ENCODE measurements at regions not wholly inside any gene's neighbourhood (a gene's known extent, or its start where the extent isn't known, plus 50 kb on each side); places are given as distances from the start of the nearest gene placed in this dataset.

- no peak for DNase-seq (ENCODE audit: low read depth, low spot score)
Measured at GRCh38 chr18:60554967-60555366, 182.4 kb upstream of the MC4R start.

DNA sequence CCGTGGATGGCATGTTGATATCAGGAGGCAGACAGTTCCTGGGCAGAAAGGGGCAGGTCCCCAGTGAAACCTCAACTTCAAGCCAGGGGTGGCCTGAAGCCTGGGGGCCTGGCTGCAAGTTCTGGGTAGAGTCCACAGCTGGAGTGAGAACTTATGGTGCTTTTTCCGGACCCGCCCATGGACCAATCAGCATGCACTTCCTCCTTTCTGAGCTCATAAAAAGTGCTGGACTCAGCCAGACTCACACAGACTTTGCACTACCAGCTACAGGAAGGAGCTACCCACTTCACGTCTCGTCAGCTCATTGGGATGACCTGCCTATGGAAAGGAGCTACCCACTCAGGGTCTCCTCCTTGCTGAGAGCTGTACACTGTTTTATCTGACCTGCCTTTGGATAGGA, 183.1 kb upstream of the MC4R start:
- DNase-seq (ENCODE audit: low read depth, low spot score), result no peak

- no peak for DNase-seq (ENCODE audit: low read depth, low spot score)
Measured at GRCh38 chr18:60556326-60556725, 183.8 kb upstream of the MC4R start.

GRCh38 chr18:60560071-60560470, 187.5 kb upstream of the MC4R start:
- DNase-seq (ENCODE audit: low read depth, low spot score), result no peak

- no peak for DNase-seq (ENCODE audit: low read depth, low spot score)
Measured at GRCh38 chr18:60563082-60563481, 190.5 kb upstream of the MC4R start.

GRCh38 chr18:60568220-60568619, 195.6 kb upstream of the MC4R start:
- no peak for DNase-seq (ENCODE audit: low read depth, low spot score)

DNA sequence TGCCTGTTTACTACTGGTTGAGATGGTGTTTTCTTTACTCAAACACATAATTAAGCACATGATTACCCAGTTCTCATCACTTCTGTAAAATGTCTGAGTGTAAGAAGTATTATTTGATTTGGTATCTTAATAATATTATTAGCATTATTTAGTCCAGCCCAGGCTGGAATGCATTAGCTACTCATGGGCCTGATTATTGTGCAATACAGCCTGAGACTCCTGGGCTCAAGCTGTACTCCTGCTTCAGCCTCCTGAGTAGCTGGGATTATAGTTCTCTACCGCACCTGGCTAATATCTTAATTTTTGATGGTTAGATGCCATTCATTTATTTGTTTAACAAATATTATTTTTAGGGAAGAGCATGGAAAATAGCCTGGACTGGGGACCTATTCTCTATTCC, 197.6 kb upstream of the MC4R start:
- no peak for DNase-seq (ENCODE audit: low read depth, low spot score)

DNA sequence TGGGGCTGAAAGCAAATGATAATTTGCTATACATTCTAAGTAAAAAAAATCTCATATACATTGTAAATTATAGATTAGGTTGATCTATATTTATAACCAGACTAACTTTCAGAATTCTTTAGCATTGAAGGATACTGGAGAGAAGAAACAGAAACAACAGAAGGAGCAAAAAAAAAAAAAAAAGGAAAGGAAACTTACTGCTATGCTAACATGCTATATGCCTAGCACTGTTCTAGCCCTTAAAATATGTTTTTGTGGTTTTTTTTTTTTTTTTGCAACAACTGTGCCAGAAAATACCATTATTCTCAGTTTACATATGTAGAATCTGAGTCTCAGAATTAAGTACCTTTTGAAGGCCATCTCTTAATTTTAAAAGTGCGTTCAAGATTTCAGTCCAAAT, 204.9 kb upstream of the MC4R start:
- DNase-seq (ENCODE audit: low read depth, low spot score), result no peak

DNA sequence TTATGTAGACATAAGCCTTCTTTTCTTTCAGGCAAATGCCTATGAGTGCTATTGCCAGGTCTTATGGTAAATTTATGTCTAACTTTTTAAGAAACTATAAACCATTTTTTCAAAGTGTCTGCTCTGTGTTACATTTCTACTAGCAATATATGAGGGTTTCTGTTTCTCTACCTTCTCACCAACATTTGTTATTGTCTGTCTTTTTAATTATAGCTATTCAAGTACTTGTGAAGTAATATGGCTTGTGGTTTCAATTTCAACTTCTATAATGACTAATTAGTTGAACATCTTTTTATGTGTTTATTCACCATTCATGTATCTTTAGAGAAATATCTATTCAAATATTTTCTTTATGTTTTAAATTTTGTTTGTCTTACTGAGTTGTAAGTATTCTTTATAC, 213.1 kb upstream of the MC4R start:
- DNase-seq (ENCODE audit: low read depth, low spot score), result no peak

DNA sequence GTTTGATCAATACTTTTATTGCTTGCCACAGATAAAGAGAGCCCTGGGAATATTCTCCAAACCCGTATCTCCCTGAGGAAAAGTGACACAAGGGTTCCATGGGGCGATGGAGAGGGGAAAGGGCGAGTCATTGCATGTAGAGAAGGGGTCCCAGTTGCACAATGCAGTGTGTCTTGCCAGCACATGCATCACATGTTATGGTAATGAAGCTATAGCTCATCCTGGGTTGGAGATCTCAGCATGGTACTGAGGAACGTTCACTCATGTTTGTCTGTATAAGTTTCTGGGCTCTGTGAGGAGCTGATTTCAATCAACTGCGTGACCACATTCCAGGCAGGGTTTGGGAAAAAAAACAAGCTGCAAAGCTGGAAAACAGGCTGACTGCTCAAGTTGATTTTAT, 220.7 kb upstream of the MC4R start:
- DNase-seq (ENCODE audit: low read depth, low spot score), result no peak

GRCh38 chr18:60596928-60597327, 224.4 kb upstream of the MC4R start:
- no peak for DNase-seq (ENCODE audit: low read depth, low spot score)

GRCh38 chr18:60599267-60599666, 226.7 kb upstream of the MC4R start:
- no peak for DNase-seq (ENCODE audit: low read depth, low spot score)

- no peak for DNase-seq (ENCODE audit: low read depth, low spot score)
Measured at GRCh38 chr18:60599995-60600394, 227.4 kb upstream of the MC4R start.

DNA sequence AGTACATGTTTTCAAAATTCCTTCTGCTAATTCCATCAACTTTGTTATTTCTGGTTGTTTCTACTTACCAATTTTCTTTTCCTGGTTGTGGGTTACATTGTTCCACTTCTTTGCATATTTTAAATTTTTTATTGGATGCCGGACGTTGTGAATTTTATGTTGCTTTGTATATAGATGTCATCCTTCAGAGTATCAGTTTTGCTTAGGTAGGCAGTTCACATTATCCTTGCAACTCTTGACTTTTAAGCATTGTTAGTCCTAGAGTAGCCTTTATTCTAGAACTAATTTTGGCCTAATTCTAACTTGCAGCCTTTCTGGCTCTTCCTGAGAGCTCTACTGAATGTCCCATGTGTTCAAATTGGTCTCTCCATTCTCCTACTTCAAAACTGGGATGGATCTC, 228.7 kb upstream of the MC4R start:
- no peak for DNase-seq (ENCODE audit: low read depth, low spot score)

DNA sequence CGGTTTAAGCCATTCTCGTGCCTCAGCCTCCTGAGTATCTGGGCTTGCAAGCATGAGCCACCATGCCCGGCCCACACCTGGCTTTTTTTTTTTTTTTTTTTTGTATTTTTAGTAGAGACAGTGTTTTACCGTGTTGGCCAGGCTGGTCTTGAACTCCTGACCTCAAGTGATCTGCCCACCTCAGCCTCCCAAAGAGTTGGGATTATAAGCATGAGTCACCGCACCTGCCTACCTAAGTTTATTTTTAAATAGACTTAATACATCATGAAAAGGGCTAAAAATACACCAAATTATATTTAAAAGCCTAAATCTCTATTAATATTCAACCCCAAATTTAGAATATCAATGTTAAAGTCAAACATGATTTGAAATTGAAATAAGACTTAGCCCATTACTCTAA, 250.8 kb upstream of the MC4R start:
- DNase-seq (ENCODE audit: low read depth, low spot score), result no peak

GRCh38 chr18:60624207-60624606, 251.6 kb upstream of the MC4R start:
- no peak for DNase-seq (ENCODE audit: low read depth, low spot score)

GRCh38 chr18:60639836-60640235, 267.3 kb upstream of the MC4R start:
- no peak for DNase-seq (ENCODE audit: low read depth, low spot score)

GRCh38 chr18:60643009-60643408, 270.4 kb upstream of the MC4R start:
- DNase-seq (ENCODE audit: low read depth, low spot score), result no peak

- DNase-seq (ENCODE audit: low read depth, low spot score), result no peak
Measured at GRCh38 chr18:60646725-60647124, 274.1 kb upstream of the MC4R start.

GRCh38 chr18:60649107-60649506, 276.5 kb upstream of the MC4R start:
- no peak for DNase-seq (ENCODE audit: low read depth, low spot score)

GRCh38 chr18:60649842-60650536, 277.4 kb upstream of the MC4R start:
- DNase-seq (ENCODE audit: low read depth, low spot score), result no peak

DNA sequence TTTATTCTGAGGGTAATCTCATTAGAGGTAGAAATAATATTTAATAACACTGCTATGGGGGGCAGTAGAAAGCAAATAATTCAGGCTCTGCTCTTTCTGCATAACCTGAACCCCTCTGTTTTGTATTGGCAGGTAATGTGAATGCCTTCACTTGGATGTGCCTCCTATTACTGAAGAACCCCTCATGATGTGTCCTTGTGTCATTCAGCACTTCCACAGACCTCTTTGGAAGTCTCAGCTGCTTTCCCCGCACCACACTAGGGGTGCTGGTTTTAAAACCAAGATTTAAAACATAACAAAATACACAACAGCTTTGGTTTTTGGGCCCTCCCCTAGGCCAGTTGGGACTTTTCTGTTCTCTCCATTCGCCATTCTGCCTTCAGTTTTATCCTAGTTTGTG, 281.7 kb upstream of the MC4R start:
- DNase-seq (ENCODE audit: low read depth, low spot score), result no peak

DNA sequence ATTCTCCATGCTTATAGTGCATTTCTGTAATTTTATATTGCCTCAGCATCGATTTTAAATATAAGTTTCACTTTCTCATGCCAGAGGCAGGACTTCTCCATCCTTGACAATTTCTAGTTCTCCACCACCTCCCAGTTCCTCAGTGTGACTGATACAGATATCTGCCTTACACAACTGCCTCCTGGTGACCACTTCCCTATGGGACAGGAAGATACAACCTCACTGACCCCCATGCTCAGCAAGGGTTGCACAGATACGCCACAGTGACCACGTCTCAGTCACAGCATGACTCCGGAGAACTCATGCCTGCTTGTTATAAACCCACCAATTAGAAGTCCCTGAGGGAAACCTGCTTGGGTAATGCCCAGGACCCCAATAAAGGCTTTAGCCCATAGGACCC, 284.0 kb upstream of the MC4R start:
- no peak for DNase-seq (ENCODE audit: low read depth, low spot score)

DNA sequence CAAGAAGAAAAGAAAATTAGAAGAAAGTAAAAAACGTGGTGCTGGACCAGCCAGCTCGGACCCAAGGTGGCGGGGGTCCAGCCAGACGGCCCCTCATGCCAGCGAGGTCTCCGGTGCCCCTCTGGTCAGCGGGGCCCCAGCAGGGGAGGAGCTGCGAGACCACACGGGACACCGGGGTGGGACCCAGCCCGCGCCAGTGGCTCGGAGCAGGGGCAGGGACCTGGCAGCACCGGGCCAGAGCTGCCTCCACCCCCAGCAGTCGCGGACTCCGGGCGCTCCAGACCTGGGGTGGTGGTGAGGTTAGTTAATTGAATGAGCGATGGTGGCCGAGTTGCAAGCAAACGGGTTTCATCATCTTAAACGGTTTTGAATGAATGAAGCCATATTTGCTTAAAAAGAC, 289.9 kb upstream of the MC4R start:
- DNase-seq (ENCODE audit: low read depth, low spot score), result no peak

Data from smooth muscle cell of the brain vasculature (primary cell).